ENCODE measurements at regions not wholly inside any gene's neighbourhood (a gene's known extent, or its start where the extent isn't known, plus 50 kb on each side); places are given as distances from the start of the nearest gene placed in this dataset.
A peak's percentile ranks its signal among the peaks of the same experiment; 100 is the strongest.

DNA sequence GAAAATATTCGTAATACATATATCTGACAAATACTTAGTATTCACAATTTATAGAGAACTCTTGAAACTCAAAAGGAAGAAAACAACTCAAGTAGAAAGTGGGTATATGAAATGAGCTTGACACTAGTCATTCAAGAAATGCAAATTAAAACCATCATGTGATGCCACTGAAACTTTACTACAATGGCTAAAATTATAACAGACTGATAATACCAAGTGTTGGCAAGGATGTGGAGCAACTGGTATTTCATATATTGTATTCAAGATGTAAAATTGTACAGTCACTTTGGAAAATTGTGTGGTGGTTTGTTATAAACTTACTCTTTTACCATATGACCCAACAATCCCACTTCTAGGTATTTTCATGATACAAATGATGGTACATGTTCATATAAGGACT is 68.7 kb upstream of the AGTR1 start:
- Histone ChIP-seq H3K27me3 (ENCODE audit: control insufficient read depth, insufficient read depth, low read length) (no peaks in the 10 kb centered on the region), H3K4me3 (ENCODE audit: low read depth, low read length) (no peak overlapping the region), H3K27ac (ENCODE audit: low read depth, low read length) (no peak overlapping the region), H3K9me3 (ENCODE audit: control insufficient read depth, insufficient read depth, low read length) (no peaks in the 10 kb centered on the region), H3K4me1 (ENCODE audit: control insufficient read depth, insufficient read depth, low read length) (no peaks in the 10 kb centered on the region), H3K36me3 (ENCODE audit: control insufficient read depth, insufficient read depth, low read length) (no peaks in the 10 kb centered on the region)
- no peak for DNase-seq (ENCODE audit: low read depth in 4 of 6, low spot score in 6 of 6)
- WGBS (ENCODE audit: insufficient coverage): no CpG with 5 or more reads among the region's 1 CpG

DNA sequence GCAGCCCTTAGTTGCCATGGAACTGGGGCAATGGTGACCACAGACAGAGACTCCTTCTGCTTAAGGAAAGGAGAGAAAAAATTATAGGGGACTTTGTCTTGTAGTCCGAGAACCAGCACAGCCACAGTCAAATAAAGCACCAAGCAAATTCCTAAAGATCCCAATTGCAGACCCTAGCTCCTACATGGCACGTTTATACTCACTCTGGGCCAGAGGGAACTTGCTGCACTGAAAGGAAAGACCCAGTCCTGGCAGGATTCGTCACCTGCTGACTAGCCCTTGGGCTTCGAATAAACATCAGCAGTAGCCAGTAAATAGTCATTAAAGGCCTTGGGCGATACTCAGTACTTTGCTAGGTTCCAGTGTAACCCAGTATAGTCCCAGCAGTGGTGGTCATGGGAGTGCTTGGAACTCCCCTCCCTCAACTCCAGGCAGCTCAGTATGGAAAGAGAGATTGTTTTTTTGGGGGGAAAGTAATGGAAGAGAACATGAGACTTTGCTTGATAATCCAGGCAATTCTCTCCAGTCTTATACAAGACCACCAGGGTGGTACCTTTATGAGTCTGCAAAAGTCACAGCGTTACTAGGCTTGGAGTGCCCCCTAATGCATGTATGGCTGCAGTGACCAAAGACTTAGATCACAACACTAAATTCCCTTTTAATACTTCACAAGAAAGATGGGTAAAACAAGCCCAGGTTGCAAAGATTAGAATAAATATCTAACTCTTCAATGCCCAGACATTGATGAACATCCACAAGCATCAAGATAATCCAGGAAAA is 66.4 kb upstream of the AGTR1 start:
- 61% methylated on average over 4 of the region's 6 CpGs for WGBS (ENCODE audit: insufficient coverage)
- Histone ChIP-seq H3K27ac (ENCODE audit: low read depth, low read length) (no peak overlapping the region), H3K27me3 (ENCODE audit: control insufficient read depth, insufficient read depth, low read length) (no peaks in the 10 kb centered on the region), H3K4me3 (ENCODE audit: low read depth, low read length) (no peak overlapping the region), H3K9me3 (ENCODE audit: control insufficient read depth, insufficient read depth, low read length) (no peaks in the 10 kb centered on the region), H3K4me1 (ENCODE audit: control insufficient read depth, insufficient read depth, low read length) (no peaks in the 10 kb centered on the region), H3K36me3 (ENCODE audit: control insufficient read depth, insufficient read depth, low read length) (no peaks in the 10 kb centered on the region)
- DNase-seq (ENCODE audit: low read depth in 4 of 6, low spot score in 6 of 6): no peak

DNA sequence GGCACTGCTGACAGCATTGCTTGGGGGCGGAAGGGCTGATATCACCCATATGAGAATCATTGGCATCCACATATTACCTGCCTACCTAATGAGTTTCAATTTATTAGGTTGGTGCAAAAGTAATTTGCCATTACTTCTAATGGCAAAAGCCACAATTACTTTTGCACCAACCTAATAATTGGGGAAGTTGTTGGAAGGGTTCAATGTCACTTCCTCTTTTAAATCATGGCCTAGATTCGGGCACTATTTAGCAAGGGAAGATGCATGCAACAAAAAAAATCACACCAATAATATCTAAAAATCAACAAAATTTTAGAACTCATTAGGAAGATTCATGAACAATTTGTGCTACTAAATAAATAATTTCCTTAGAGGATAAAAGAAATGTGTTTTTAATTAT is 56.0 kb upstream of the AGTR1 start:
- no CpG with 5 or more reads among the region's 2 CpGs for WGBS (ENCODE audit: insufficient coverage)
- Histone ChIP-seq H3K4me1 (ENCODE audit: control insufficient read depth, insufficient read depth, low read length) (no peaks in the 10 kb centered on the region), H3K27me3 (ENCODE audit: control insufficient read depth, insufficient read depth, low read length) (no peaks in the 10 kb centered on the region), H3K27ac (ENCODE audit: low read depth, low read length) (no peak overlapping the region), H3K9me3 (ENCODE audit: control insufficient read depth, insufficient read depth, low read length) (no peaks in the 10 kb centered on the region), H3K4me3 (ENCODE audit: low read depth, low read length) (no peak overlapping the region), H3K36me3 (ENCODE audit: control insufficient read depth, insufficient read depth, low read length) (no peaks in the 10 kb centered on the region)
- no peak for DNase-seq (ENCODE audit: low read depth in 4 of 6, low spot score in 6 of 6)

DNA sequence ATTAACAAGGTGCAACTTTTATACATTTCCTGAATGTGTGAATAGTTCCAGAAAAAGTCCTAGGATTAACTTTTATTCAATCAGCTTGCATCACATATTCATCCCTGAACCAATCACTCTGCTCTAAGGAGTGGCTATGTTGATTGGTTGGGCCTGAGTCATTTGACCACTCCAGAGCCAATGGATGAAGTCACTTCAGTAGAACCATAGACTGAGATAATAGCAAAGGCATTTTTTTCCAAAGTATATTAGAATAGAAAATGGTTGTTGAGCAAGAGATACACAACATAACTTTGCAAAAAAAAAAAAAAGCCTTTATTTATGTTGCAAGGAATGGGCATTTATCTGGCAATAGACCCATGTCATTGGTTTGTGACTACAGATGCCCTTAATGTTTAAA is 55.5 kb upstream of the AGTR1 start:
- H3K4me1 ChIP-seq (ENCODE audit: control insufficient read depth, insufficient read depth, low read length): no peaks in the 10 kb centered on the region
- H3K4me3 ChIP-seq (ENCODE audit: low read depth, low read length): no peak overlapping the region
- H3K36me3 ChIP-seq (ENCODE audit: control insufficient read depth, insufficient read depth, low read length): no peaks in the 10 kb centered on the region
- DNase-seq (ENCODE audit: low read depth in 4 of 6, low spot score in 6 of 6): no peak
- no peaks in the 10 kb centered on the region for H3K9me3 ChIP-seq (ENCODE audit: control insufficient read depth, insufficient read depth, low read length)
- H3K27me3 ChIP-seq (ENCODE audit: control insufficient read depth, insufficient read depth, low read length): no peaks in the 10 kb centered on the region
- H3K27ac ChIP-seq (ENCODE audit: low read depth, low read length): no peak overlapping the region

DNA sequence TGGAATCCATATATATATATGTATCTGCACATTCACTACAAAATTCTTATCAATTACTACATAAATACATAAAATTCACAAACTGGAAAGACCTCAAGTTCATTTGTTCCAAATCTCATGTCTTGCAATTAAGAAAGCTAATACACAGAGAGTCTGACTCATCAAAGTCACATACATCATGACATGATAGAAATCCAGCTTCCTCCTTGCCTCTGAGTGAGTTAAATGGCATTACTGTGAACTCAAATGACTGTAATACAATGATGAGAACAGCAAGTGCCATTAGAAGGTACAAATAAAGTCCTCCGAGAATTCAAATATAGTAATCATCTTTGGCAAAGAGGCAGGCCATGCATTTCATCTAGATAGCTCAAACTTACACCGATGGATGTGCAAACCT is 55.1 kb upstream of the AGTR1 start:
- no peak for DNase-seq (ENCODE audit: low read depth in 4 of 6, low spot score in 6 of 6)
- Histone ChIP-seq H3K4me3 (ENCODE audit: low read depth, low read length) (no peak overlapping the region), H3K27me3 (ENCODE audit: control insufficient read depth, insufficient read depth, low read length) (no peaks in the 10 kb centered on the region), H3K36me3 (ENCODE audit: control insufficient read depth, insufficient read depth, low read length) (no peaks in the 10 kb centered on the region), H3K9me3 (ENCODE audit: control insufficient read depth, insufficient read depth, low read length) (no peaks in the 10 kb centered on the region), H3K4me1 (ENCODE audit: control insufficient read depth, insufficient read depth, low read length) (no peaks in the 10 kb centered on the region), H3K27ac (ENCODE audit: low read depth, low read length) (no peak overlapping the region)
- no CpG with 5 or more reads among the region's 2 CpGs for WGBS (ENCODE audit: insufficient coverage)

DNA sequence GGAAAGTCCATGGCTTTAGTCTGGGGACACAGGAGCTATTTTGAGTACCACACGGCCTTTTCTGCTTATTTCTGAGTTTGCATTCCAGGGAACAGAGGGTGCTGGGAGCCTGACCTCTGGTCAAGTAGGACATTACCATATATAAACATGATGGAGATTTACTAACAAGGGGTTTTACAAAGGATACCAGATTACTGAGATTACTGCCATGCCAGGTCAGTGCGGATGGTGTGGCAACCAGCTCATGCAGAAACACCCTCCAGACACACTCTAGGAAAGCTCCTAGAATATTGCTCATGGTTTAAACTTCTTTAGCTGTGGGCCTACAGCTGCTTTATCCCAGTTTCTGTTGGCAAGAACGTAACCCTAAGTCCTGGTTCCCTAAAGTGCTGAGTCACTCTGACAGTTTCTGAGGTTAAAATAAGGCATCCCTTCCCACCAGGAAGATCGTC is 54.3 kb upstream of the AGTR1 start:
- no peak for DNase-seq (ENCODE audit: low read depth in 4 of 6, low spot score in 6 of 6)
- Histone ChIP-seq H3K4me3 (ENCODE audit: low read depth, low read length) (no peak overlapping the region), H3K9me3 (ENCODE audit: control insufficient read depth, insufficient read depth, low read length) (no peaks in the 10 kb centered on the region), H3K27me3 (ENCODE audit: control insufficient read depth, insufficient read depth, low read length) (no peaks in the 10 kb centered on the region), H3K36me3 (ENCODE audit: control insufficient read depth, insufficient read depth, low read length) (no peaks in the 10 kb centered on the region), H3K4me1 (ENCODE audit: control insufficient read depth, insufficient read depth, low read length) (no peaks in the 10 kb centered on the region), H3K27ac (ENCODE audit: low read depth, low read length) (no peak overlapping the region)
- WGBS (ENCODE audit: insufficient coverage): 85% methylated on average over 2 of the region's 4 CpGs

DNA sequence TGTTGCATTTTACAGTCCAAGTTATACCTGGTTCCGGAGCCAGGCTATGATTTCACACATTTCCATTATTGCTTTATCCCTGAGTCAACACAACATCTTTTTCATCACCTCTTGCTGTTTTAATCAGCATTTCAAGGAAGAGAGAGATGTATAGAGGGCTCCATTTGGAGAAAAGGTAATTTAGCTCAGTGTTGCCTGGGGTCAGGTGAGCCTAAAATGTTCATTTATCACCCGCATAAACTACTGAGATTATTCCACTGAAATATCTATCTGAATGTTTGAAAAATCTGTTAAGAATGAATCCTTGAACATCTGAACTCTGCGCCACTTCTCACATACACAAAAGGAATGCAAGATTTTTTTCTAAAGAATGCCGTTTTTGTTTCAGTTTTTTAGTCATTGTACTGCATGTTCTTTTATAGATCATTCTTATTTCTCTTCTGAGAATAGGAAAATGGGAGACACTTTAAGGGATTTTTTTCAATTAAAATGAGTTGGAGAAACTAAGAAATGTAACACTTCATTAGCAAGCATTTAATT is 51.5 kb upstream of the AGTR1 start:
- peak in 1 of 6 donors; percentile 67 for DNase-seq (ENCODE audit: low read depth in 4 of 6, low spot score in 6 of 6)
- no peaks in the 10 kb centered on the region for H3K4me1 ChIP-seq (ENCODE audit: control insufficient read depth, insufficient read depth, low read length)
- H3K27ac ChIP-seq (ENCODE audit: low read depth, low read length): no peak overlapping the region
- WGBS (ENCODE audit: insufficient coverage): no CpG with 5 or more reads among the region's 4 CpGs
- no peak overlapping the region for H3K4me3 ChIP-seq (ENCODE audit: low read depth, low read length)
- no peaks in the 10 kb centered on the region for H3K36me3 ChIP-seq (ENCODE audit: control insufficient read depth, insufficient read depth, low read length)
- H3K27me3 ChIP-seq (ENCODE audit: control insufficient read depth, insufficient read depth, low read length): no peaks in the 10 kb centered on the region
- no peaks in the 10 kb centered on the region for H3K9me3 ChIP-seq (ENCODE audit: control insufficient read depth, insufficient read depth, low read length)

All from spinal cord (tissue), 9 donors.